ENCODE measurements at regions not wholly inside any gene's neighbourhood (a gene's known extent, or its start where the extent isn't known, plus 50 kb on each side); places are given as distances from the start of the nearest gene placed in this dataset.
A peak's percentile ranks its signal among the peaks of the same experiment; 100 is the strongest.

- Histone ChIP-seq H3K9me3 (ENCODE audit: low read length) (no peaks in the 10 kb centered on the region), H3K27ac (ENCODE audit: low read length) (no peak overlapping the region), H3K27me3 (ENCODE audit: low read length) (no peaks in the 10 kb centered on the region), H3K4me1 (ENCODE audit: insufficient read depth, low read length) (no peaks in the 10 kb centered on the region), H3K79me2 (ENCODE audit: low read length) (peaks cover 50% of the 10 kb centered on the region), H3K4me3 (ENCODE audit: low read length) (no peak overlapping the region), H3K9me2 (replicated peaks; ENCODE audit: low read length) (no peaks in the 10 kb centered on the region), H3K36me3 (ENCODE audit: low read depth, low read length) (peaks cover 18% of the 10 kb centered on the region), H2AFZ (ENCODE audit: low read length) (no peak overlapping the region), H3F3A (ENCODE audit: low read length, unreplicated experiment) (no peaks in the 10 kb centered on the region), H4K20me1 (ENCODE audit: low read length) (no peaks in the 10 kb centered on the region), H3K4me2 (ENCODE audit: low read length) (no peak overlapping the region), H3K9ac (ENCODE audit: low read length) (no peak overlapping the region)
- ATAC-seq (no peak), DNase-seq (no peak)
- ChIA-PET CTCF (no interaction called here), POLR2A (ENCODE audit: unreplicated experiment) (no interaction called here)
- intact Hi-C loops (cut with micrococcal nuclease): loop anchor here (5.0 to 10.0 kb wide), 2 partner anchors 611 to 719 kb away; no protein-coding TSS in a partner anchor
- no peak for TF ChIP-seq CTCF (conservative IDR thresholded peaks at IDR 0.05; ENCODE audit: low read depth, low read length)
- TF ChIP-seq EZH2phosphoT487 (IDR thresholded peaks at IDR 0.05; ENCODE audit: borderline replicate concordance, low read length): no peak
- TF ChIP-seq EZH2 (IDR thresholded peaks at IDR 0.05; ENCODE audit: low read length, unreplicated experiment): no peak
- BruUV-seq (replicated peaks): no TSS peak
Measured at GRCh38 chr12:28683366-28683765, 465.7 kb upstream of the FAR2 start.

- H3K79me2 ChIP-seq (ENCODE audit: low read length): peaks cover 13% of the 10 kb centered on the region; the same call in 1 of the 2 replicates
- no peaks in the 10 kb centered on the region for H3K9me3 ChIP-seq (ENCODE audit: low read length)
- peak overlapping the region; percentile 2; the same call in 1 of the 2 replicates for H3K9ac ChIP-seq (ENCODE audit: low read length)
- no peak overlapping the region for H2AFZ ChIP-seq (ENCODE audit: low read length)
- ATAC-seq: peak; percentile 73
- H3K9me2 ChIP-seq (replicated peaks; ENCODE audit: low read length): no peaks in the 10 kb centered on the region
- peaks cover 9% of the 10 kb centered on the region for H3K4me1 ChIP-seq (ENCODE audit: insufficient read depth, low read length)
- intact Hi-C loops (cut with micrococcal nuclease): loop anchor here (10.0 kb wide), 1 partner anchor 725 kb away; no protein-coding TSS in a partner anchor
- TF ChIP-seq CTCF (conservative IDR thresholded peaks at IDR 0.05; ENCODE audit: low read depth, low read length) (no peak), EZH2phosphoT487 (IDR thresholded peaks at IDR 0.05; ENCODE audit: borderline replicate concordance, low read length) (no peak), EZH2 (IDR thresholded peaks at IDR 0.05; ENCODE audit: low read length, unreplicated experiment) (no peak)
- H3K4me3 ChIP-seq (ENCODE audit: low read length): no peak overlapping the region
- H3K4me2 ChIP-seq (ENCODE audit: low read length): peak overlapping the region; percentile 1
- H3F3A ChIP-seq (ENCODE audit: low read length, unreplicated experiment): no peaks in the 10 kb centered on the region
- H4K20me1 ChIP-seq (ENCODE audit: low read length): no peaks in the 10 kb centered on the region
- peaks cover 13% of the 10 kb centered on the region for H3K36me3 ChIP-seq (ENCODE audit: low read depth, low read length)
- BruUV-seq (replicated peaks): no TSS peak
- DNase-seq: peak; percentile 84
- ChIA-PET CTCF (interaction anchor here (0.6 kb wide), 1 partner anchor 723 kb away, joined by 3 read pairs; no protein-coding TSS in a partner anchor), POLR2A (ENCODE audit: unreplicated experiment) (interaction anchor here (0.6 kb wide), 1 partner anchor 311 kb away, joined by 3 read pairs; no protein-coding TSS in a partner anchor)
- no peaks in the 10 kb centered on the region for H3K27me3 ChIP-seq (ENCODE audit: low read length)
- peak overlapping the region; percentile 57 for H3K27ac ChIP-seq (ENCODE audit: low read length)
Measured at GRCh38 chr12:28689398-28690175, 459.5 kb upstream of the FAR2 start.

Measured in PC-3 (cell line).